ENCODE measurements at regions not wholly inside any gene's neighbourhood (a gene's known extent, or its start where the extent isn't known, plus 50 kb on each side); places are given as distances from the start of the nearest gene placed in this dataset.
"Not testable (repeated sequence)": the region's sequence is repeated elsewhere in the genome, so short reads cannot be mapped to it uniquely, and the experiment has no call there.

- peak; percentile 13 to 20 (median 19) for DNase-seq (ENCODE audit: low read depth in 2 of 3, low spot score in 1 of 3)
Observed at GRCh38 chr1:222416001-222416791, 131.7 kb downstream of the HHIPL2 start.

GRCh38 chr1:222415441-222415840 lies 132.5 kb downstream of the HHIPL2 start:
- no peak for DNase-seq (ENCODE audit: low read depth in 2 of 3, low spot score in 1 of 3)

DNA sequence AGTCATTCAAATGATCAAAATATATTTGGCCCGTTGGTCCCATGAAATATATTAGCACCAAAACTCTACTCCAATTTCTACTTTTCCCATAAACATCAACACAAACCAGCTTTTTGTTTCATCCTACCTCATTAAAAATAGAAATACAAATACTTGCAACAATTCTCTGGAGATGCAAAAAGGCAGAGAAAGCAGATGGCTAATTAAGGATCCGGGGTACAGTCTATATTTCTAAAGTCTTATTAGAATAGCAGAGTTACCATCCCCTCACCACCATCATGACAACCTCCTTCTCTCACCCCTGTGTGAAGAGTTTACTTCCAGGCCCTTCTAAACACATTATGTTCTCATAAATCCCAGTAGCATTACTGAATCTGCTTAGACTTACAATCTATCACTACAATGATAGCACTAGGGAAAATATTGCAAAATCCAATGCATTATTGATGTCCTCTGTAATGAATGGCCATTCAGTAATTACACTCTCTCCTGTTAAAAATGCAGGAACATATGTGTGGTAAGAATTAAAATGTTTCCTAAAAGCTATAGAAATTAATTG lies 133.8 kb downstream of the HHIPL2 start:
- no peak for DNase-seq (ENCODE audit: low read depth in 2 of 3, low spot score in 1 of 3)

- DNase-seq (ENCODE audit: low read depth in 2 of 3, low spot score in 1 of 3) = no peak
Observed at GRCh38 chr1:222413436-222413835, 134.5 kb downstream of the HHIPL2 start.

DNA sequence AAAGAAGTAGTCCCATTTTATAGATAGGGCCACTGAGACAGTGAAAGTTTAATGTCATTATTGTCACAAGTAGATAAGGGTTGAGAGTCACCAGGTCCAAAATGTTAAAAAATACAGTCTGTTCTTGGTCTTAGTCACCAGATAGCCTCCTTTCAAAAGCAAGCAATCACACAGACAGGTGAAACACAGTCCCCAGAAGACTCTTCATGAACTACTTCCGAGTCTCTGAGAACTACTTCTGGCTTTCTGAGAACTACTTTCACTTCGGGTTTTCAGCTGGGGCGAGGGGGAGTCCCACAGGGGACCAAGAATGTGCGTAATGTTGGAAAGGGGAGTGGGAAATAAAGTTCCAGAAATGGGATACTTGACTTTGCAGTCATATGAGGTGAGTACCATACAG lies 143.2 kb downstream of the HHIPL2 start:
- DNase-seq (ENCODE audit: low read depth in 2 of 3, low spot score in 1 of 3) = no peak

GRCh38 chr1:222399197-222399596 lies 148.7 kb downstream of the HHIPL2 start:
- no peak for DNase-seq (ENCODE audit: low read depth in 2 of 3, low spot score in 1 of 3)

- no peak for DNase-seq (ENCODE audit: low read depth in 2 of 3, low spot score in 1 of 3)
Observed at GRCh38 chr1:222394224-222394623, 153.7 kb downstream of the HHIPL2 start.

DNA sequence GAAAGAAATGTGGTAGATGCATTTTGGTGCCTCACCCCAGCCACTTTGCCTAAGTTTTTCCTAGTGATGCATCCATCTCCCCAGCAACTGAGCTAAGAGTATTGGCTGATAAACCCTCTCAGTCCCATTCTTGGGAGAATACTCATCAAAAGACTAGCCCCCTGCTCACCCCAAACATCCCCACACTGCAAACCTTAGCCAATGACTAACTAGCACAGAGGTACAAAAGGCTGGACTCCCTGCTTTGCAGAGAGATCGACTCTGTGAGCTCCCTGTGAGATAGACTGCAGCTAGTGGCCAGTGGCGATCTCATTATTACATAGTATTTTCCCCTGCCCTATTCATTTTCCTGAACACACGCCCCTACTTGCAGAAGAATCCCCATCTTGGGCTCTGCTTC lies 155.3 kb downstream of the HHIPL2 start:
- no peak for DNase-seq (ENCODE audit: low read depth in 2 of 3, low spot score in 1 of 3)

- DNase-seq (ENCODE audit: low read depth in 2 of 3, low spot score in 1 of 3) = no peak
Observed at GRCh38 chr1:222390181-222390580, 157.7 kb downstream of the HHIPL2 start.

GRCh38 chr1:222387007-222387814 lies 160.7 kb downstream of the HHIPL2 start:
- DNase-seq (ENCODE audit: low read depth in 2 of 3, low spot score in 1 of 3) = no peak

GRCh38 chr1:222385955-222386354 lies 161.9 kb downstream of the HHIPL2 start:
- DNase-seq (ENCODE audit: low read depth in 2 of 3, low spot score in 1 of 3) = no peak

DNA sequence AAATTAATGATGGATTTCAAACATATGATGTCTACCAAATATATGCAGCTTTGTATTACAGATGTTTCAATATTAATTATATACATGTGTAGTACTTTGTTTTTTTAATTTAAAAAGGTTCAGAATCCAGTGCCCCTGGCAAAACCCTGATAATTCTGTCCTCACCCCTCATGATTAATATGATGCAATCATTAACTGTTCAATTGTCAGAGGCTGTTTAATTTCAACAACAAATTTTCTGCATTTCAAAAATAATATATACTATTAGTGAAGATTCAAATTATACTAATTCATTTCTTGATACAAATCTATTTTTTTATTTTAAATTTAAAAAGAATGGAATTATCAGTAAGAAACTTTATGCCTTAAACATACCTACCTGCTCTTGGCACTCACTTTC lies 162.6 kb downstream of the HHIPL2 start:
- DNase-seq (ENCODE audit: low read depth in 2 of 3, low spot score in 1 of 3) = no peak

DNA sequence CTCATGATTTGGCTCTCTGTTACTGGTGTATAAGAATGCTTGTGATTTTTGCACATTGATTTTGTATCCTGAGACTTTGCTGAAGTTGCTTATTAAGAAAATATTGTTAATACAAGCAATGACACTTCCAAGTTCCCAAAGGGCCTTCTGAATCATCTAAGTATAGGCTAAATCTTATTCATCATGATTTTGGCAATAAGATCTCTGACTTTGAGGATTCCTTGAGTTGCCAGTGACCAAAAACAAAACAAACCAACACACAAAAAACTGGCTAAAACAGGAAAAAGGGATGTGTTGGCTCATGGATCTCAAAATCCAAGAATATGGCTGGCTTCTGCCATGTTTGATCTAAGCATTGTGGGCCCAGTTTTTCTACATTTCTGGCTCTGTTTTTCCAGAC lies 163.4 kb downstream of the HHIPL2 start:
- no peak for DNase-seq (ENCODE audit: low read depth in 2 of 3, low spot score in 1 of 3)

- no peak for DNase-seq (ENCODE audit: low read depth in 2 of 3, low spot score in 1 of 3)
Observed at GRCh38 chr1:222382171-222382570, 165.7 kb downstream of the HHIPL2 start.

DNA sequence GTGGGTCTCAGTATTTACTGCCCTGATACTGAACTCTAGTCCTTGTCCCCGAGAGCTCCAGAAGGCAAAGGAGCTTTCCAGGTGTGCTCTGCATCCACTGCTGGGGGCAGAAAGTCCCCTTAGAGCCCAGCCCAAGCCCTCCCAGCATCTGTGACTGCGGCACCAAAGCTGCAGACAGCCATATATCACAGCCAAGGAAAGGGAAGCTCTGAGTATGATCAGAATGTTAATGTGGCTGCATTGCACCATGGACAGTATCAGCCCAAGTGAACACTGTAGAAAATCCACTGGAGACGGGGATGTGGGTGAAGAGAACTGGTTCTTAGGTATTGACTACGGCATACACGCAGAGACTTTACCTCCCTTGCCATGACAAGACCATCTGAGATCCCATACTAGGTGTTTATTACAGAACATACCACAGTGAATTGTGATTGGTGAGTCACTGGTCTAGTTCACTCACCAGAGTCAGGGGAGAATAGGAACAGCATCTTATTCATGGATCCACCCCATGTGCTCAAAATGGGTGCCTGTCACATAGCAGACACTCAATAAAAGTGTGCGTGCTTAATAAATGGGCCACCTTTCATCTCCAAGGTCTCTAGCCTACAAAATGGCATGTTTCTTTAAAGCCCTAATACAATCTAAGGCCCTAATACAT lies 170.3 kb downstream of the HHIPL2 start:
- no peak for DNase-seq (ENCODE audit: low read depth in 2 of 3, low spot score in 1 of 3)

- not testable (repeated sequence) for DNase-seq (ENCODE audit: low read depth in 2 of 3, low spot score in 1 of 3)
Observed at GRCh38 chr1:222376791-222377190, 171.1 kb downstream of the HHIPL2 start.

DNA sequence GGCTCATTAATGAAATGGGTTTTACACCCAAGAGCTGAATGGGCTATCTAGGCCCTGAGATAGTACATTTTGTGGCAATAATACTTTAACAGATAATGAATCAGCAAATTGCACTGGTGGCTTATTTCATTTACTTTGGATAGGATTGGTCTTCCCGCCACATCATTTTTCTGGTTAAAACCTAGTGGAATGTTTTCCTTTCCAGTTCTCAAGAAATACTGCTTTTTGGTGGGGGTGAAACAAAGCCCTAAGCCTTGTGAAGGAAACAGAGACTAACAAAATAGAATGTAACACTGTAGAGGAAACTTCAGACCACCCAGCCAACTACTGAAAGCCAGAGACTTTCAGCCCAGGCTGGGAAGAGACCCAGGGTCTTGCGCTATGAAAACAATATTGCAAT lies 172.2 kb downstream of the HHIPL2 start:
- no peak for DNase-seq (ENCODE audit: low read depth in 2 of 3, low spot score in 1 of 3)

DNA sequence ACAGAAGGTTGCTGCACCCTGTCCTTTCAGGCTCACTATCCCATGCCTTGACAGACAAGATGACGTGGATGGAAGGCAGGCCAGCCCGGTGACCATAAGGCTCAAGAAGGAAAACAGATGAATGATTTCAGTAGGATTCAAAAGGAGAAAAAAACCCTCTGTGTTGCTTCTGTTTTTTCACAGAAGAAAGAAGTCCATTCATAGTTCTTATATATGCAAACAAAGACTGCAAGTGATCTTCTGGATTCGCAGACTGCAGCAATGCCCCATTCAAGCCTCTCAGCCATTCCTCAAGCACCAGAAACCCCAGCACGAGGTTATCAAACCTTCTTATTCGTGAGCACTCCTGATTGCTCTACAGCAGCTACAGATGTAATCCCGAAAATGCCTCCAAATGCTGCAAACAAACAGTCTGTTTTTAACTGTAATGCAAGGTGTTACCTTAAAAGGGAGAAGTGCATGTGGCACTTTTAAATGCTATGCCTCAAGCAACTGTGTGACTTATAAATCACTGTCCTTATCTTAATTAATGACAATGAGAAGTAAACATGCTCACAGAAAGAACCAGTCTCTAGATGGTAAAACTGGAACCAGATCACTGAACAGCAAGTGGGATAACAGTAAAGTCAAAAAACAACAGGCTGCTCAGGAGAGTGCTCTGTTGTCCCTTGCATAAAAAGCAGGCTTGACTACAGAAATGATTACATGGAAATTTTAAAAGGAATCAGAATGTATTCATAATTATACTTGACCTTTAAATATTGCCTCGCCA lies 173.9 kb downstream of the HHIPL2 start:
- no peak for DNase-seq (ENCODE audit: low read depth in 2 of 3, low spot score in 1 of 3)

DNA sequence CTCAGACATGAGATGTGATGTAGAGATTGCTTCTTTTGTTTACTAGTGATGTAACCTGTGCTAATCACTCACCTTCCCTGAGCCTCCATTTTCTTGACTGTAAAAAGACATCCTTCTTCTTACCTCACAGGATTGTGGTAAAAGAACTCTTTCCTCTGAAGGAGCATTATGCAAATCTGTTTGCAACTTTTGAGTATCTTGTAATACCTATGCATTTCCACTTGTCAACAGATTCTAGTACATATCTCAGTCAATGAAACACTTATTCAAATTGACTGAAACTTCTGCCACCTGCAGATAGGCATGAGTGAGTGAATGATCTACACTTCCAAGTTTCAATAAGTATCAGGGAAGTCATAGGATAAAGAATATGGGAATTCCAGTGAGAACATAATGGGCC lies 174.7 kb downstream of the HHIPL2 start:
- DNase-seq (ENCODE audit: low read depth in 2 of 3, low spot score in 1 of 3) = no peak

GRCh38 chr1:222372221-222372620 lies 175.7 kb downstream of the HHIPL2 start:
- DNase-seq (ENCODE audit: low read depth in 2 of 3, low spot score in 1 of 3) = no peak
